ENCODE measurements at regions not wholly inside any gene's neighbourhood (a gene's known extent, or its start where the extent isn't known, plus 50 kb on each side); places are given as distances from the start of the nearest gene placed in this dataset.

DNA sequence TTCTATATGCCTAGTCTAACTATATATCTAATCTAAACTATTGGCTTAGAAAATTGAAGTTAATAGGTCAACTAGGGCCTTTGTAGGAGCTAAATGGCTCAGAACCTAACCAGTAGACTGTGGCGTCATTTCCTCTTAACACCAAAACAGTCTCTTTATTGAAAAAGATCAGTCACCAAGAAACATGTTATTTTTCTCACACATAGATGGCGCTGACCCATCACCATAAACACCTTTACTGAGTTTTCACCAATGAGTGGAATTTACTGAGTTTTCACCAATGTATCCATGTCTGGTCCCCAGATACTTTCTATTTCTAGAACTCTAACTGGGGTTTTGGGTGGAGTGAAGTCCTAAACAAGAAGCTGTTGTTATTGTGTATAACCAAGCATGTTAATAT, 636.0 kb downstream of the BCKDHB start:
- peak in 4 of 11 donors; percentile 0 to 3 (median 1) for DNase-seq (ENCODE audit: extremely low read depth in 1 of 11, low read depth in 9 of 11, low spot score in 4 of 11)

DNA sequence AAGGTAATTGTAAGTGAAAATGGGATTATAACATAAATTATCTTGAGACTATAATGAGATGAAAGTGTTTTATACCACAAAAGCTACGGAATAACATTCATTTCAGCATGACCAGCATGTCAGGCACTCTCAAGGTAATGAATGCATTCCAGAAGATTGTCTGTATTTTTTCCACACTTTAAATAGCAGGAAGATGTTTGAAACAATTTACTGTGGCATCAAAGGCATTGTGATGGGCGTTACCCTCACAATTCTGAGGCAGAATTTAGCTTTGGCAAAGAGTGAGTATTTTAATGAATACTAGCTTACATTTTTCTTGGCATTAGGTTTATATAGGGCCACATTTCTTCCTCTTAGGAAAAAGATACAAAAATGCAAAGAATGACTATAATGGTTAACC, 627.2 kb downstream of the BCKDHB start:
- no peak for DNase-seq (ENCODE audit: extremely low read depth in 1 of 11, low read depth in 9 of 11, low spot score in 4 of 11)

DNA sequence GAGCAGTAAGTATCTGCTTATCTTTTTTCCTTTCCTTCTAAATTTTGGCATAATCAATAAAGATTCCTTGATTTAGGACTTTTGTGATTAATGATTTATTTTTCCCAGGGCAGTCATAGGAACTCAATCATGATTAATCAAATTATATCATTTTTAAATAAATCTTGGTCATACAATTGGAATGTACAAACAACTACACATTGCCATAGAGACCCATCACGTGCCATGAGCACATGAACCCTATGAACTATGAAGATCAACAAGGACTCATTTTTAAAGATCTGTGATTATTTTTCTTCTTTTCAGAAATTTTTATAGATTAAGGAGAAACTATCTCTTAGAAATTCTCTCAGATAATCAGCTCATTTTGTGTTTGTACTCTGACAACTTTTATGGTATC, 622.4 kb downstream of the BCKDHB start:
- no peak for DNase-seq (ENCODE audit: extremely low read depth in 1 of 11, low read depth in 9 of 11, low spot score in 4 of 11)

DNA sequence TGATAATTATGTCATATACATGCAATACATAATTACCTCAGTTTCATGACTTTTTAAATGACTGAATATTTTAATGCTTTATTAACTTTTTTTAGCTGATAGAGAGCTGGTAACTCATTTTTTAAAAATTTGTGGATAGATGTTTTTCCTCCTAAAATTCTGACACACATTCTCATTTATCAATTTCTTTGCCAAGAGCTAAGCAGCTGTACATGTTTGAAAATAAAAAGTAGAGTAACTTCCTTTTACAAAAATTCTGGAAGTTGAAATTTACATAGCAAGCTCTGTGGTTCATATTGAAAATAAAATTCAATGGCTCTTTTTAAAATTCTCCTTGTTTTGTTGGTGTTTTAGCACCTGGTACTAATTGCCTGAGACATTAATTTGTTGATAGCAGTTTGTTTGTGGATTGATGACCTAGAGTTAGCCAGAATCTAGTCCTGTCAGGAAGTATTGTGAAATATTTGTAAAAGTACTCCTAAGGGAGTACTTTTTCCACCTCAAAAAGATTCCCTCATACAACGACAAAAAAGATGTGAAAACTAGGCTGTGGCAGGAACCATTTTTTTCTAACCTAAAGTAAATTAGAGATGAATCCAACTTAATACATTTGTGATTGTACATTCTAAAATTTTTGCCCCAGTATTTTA, 621.8 kb downstream of the BCKDHB start:
- DNase-seq (ENCODE audit: extremely low read depth in 1 of 11, low read depth in 9 of 11, low spot score in 4 of 11): no peak

DNA sequence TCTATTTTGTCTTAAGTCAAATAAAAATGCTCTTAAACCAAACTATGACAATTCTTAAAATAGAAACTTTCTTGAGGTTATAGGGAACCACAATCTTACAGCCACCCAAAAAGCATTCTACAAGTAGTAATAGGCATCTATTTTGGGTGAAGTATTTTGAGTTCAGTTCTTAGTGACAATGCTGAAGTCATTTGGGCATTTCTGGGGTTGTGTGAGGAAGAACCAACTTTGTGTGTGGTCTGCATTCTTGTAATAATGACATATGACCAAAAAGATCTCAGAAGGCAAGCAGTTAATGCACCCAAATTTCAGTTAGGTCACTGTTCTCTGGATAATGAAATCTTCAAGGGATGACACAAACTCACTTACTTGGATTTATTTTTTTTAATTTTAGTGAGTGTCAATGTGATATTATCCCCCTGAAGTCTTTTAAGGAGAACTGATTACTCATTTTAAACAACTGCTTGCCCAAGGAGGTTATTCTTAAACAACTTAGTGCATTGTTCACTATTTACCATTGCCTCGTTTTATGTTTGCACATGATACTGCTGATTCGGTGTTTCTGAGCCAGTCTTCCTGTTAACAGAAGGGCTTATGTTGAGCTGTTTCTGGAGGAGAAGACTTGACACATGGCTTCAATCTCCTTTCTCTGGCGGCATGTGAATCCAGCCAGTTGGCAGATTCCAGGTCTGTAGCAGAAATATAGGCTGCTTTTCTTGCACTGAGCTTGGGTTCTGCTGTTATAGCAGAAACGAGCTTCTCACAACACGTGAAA, 618.9 kb downstream of the BCKDHB start:
- DNase-seq (ENCODE audit: extremely low read depth in 1 of 11, low read depth in 9 of 11, low spot score in 4 of 11): no peak

DNA sequence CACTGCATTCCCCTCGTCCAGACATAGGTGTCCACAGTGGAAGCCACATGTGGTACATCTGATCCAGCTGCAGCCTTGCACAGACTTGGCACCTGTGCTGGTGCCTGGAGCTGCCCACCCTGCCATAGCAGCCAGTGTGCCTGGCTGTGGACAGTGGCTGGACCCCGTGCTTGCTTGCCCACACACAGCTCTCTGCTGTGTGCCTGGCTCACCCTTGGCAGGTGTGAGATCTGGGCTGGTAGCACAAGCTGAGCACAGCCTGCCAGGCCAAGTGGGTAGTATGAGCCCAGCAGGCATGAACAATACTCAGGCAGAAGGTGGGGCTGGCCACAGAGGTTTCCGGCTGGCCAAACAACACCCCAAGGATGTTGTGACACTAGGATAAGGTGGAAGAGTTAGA, 614.4 kb downstream of the BCKDHB start:
- DNase-seq (ENCODE audit: extremely low read depth in 1 of 11, low read depth in 9 of 11, low spot score in 4 of 11): no peak

DNA sequence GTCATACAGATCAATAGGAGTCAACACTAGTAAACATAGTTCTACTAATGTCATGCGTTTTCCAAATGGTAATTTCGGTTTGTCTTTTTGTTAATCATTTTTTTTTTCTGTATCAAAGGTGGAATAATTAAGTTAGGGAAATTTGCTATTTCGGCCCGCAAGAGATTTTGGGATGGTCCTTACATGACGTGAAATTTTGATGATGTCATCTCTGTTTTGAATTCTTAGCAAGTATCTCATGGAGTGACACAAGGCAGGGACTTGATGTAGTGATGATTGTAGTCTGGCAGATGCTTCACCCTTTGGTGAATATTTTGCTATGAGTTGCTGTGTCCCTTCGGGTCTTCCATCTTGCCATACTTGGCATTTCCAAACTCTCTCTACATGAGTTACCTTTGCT, 608.0 kb downstream of the BCKDHB start:
- no peak for DNase-seq (ENCODE audit: extremely low read depth in 1 of 11, low read depth in 9 of 11, low spot score in 4 of 11)

DNA sequence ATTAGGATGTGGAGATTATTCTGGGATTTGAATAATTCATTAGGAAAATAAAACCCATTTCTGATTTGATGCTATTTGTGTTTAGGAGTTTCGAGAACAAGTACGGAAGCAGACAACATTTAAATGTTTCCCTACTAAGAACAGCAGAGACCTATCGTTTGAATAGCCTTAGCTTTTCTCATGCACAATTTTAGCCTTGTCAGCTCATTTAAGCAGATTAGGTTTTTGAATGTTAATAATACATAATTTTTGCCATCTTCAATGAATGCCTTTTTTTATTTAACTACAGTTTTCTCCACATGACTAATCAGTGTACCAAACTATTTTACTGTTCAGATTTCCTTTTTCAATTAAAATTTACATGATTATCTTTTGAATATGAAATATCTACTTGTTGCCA, 592.0 kb downstream of the BCKDHB start:
- no peak for DNase-seq (ENCODE audit: extremely low read depth in 1 of 11, low read depth in 9 of 11, low spot score in 4 of 11)

DNA sequence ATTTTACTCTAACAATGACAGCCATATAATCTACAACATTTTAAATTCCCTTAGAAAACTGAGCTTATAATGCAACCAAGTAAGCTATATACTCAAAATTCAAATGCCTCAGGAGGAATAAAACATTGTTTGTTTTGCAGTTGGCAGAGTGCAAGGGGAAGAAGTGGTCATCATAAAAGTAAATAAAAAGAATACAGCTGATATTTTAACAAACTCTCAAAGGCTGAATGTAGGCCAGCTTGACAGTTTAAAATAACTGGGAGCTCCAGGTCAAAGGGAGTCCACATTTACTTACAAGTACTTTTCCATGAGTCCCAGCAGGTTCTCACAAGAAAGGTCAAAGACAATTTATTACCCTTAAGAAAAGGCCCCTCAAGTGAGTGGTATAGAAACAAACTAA, 589.8 kb downstream of the BCKDHB start:
- no peak for DNase-seq (ENCODE audit: extremely low read depth in 1 of 11, low read depth in 9 of 11, low spot score in 4 of 11)

DNA sequence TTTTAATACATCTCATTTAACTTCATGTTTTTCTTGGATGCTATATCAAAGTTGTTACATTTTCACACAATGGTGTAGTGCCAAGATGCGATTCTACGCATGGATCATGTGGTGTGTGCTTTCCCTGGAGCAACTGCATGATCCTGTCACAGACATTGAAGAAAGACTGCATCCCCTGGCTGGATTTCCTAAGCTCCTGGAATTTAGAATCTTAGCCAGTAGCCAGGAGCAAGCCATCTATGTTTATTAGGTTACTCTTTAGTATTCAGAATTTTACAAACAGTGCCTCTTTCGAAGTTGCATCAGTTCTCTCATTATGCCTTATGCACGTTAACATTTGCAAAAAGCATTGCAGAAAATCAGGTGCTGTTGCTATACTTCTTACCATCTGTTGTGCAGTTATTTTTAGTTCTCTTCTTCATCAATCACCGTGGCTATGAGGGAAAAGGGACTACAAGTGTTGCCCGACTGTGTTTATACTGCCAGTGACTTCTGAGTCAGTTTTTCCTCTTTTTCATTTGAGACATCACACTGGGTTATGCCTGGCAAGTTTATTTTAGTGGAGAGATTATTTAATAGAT, 584.2 kb downstream of the BCKDHB start:
- no peak for DNase-seq (ENCODE audit: extremely low read depth in 1 of 11, low read depth in 9 of 11, low spot score in 4 of 11)

DNA sequence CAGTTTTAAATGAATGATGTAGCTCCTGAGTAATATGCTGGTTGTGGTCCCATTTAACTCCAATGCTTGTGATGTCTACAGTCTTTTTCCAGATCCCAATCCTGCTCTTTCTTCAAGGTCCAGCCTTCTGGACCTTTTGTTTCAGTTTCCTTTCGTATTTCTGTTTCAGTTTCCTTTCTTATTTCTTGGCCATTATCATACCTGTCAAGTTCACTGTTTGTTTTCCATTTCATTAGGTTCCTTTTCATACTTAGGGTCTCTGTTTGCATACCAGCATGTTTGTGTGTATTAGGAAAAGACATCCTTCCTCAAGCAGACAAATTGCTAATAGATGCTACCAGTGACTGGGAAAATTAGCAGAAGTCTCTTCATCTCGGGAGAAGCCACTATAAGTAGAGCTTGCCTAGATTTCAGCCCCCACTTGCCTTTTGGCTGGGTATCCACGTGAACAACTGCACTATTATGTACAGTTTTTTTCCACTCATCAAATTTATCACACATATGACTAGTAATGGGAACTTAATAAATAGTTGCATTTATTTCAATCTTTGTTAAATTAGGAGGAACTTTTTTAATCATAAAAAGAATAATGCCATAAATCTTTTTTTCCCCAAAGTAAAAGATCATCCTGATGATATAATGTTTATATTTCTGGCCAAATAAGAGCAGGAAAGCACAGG, 583.4 kb downstream of the BCKDHB start:
- DNase-seq (ENCODE audit: extremely low read depth in 1 of 11, low read depth in 9 of 11, low spot score in 4 of 11): no peak

DNA sequence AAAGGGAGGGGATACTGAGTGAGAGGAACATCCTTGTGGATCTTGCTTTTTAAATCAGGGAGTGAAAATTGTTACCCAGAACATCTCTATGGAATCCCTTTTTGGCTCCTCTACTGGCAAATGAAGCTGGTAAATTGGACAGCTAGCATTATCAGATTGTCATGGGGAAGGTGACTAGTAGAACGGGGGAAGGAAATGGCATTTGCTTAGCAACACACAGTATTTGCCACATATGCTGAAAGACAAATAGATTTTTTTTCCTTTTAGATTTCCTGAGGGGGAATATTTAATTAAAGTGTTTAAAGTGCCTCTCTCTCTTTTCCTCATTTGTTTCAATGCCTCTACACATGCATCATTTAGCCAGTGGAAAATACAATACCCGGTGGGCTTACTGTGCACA, 573.5 kb downstream of the BCKDHB start:
- no peak for DNase-seq (ENCODE audit: extremely low read depth in 1 of 11, low read depth in 9 of 11, low spot score in 4 of 11)

DNA sequence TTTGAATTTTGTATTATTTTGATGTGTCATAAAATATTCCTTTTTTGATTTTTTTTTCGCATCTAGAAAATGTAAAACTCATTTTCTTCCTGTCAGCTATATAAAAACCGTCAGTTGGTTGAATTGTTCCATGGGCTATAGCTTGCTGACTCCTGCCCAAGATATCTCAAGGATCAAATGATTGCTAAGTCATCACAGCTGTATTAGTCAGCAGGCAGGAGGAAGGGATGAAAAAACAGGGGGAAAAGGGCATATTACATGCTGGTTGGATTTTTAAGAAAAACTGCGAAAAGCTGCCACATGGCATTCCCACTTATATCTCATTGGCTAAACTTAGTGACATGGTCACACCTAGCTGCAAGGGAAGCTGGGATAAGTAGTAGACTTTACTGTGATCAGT, 569.9 kb downstream of the BCKDHB start:
- DNase-seq (ENCODE audit: extremely low read depth in 1 of 11, low read depth in 9 of 11, low spot score in 4 of 11): no peak

DNA sequence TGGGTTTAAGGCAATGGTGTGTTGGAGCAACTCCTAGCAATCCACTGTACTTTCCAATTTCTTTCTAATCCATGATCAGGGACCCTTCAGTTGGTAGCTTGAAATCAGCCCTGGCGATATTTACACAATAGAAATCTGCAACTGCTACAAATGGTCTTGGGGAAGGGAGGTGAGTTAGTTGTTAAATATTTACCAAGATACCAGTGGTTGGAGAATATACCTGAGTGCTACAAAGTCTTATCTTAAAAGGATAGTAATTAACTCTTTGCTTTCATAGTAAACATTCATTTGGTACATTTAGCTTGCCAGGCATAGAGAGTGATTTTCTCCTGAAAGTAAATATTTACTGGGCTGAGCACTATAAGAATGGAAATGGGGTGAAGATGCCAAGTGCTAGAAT, 568.2 kb downstream of the BCKDHB start:
- no peak for DNase-seq (ENCODE audit: extremely low read depth in 1 of 11, low read depth in 9 of 11, low spot score in 4 of 11)

DNA sequence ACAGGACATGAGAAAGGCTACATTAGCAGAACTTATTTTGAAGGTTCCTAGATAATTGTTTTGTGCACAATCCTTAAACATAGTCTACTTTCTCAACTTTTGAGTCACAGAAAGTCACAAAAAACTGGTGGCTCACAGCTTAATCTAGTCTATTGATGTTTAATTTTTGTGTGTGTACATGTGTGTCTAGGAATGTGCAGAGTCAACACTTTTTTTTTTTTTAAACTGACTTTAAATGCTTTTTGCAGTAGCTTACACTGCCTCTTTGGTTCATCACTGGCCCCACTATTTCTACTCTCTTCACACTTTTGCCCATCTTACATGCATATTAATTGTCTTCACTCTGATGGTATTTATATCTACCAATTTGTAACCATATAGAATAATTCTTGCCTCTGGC, 566.9 kb downstream of the BCKDHB start:
- no peak for DNase-seq (ENCODE audit: extremely low read depth in 1 of 11, low read depth in 9 of 11, low spot score in 4 of 11)

DNA sequence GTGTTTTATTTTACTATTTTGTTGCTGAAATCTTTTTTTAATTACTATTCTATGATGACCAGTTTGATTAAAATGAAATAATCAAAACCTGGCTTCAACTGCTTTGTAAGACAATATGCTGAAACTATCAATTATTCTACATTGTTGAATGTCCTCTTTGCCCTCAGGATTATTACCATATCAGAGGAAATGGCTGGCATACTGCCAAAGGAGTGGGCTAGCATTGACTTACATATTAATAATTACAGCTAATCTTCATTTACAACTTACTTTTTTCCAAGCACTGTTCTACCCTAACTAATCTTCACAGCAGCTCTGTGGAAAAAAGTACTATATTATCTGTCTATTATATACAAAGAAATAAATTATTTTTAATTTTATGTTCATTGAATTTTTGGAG, 560.5 kb downstream of the BCKDHB start:
- DNase-seq (ENCODE audit: extremely low read depth in 1 of 11, low read depth in 9 of 11, low spot score in 4 of 11): no peak

DNA sequence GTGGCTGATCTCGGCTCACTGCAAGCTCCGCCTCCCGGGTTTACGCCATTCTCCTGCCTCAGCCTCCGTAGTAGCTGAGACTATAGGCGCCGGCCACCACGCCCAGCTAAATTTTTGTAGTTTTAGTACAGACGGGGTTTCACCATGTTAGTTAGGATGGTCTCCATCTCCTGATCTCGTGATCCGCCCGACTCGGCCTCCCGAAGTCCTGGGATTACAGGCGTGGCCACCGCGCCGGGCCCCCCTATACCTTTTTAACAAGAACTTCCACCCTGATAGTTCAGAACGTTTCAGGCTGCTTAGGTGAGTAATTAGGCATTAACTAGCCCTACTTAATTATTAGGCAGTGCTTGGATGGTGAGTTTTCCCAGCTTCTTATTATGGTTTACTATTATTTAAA, 552.5 kb downstream of the BCKDHB start:
- no peak for DNase-seq (ENCODE audit: extremely low read depth in 1 of 11, low read depth in 9 of 11, low spot score in 4 of 11)

DNA sequence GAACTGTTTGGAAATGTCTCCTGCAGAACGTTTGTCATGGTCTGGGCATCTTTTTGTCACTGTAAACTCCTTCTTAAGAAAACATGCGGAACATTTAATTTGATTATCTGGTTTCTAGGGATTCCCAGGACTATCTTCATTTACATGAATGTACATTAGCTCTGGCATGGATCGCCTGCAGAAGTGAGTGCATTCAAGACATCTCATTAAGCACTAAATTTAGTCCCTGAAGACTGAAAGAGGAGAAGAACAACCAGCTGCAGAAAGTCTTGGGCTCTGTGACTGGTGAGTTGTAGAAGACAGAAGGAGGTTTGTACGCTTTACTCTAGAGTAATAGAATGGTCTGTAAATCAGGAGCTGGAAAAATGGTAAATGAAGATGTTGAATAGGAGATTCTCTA, 540.7 kb downstream of the BCKDHB start:
- no peak for DNase-seq (ENCODE audit: extremely low read depth in 1 of 11, low read depth in 9 of 11, low spot score in 4 of 11)

DNA sequence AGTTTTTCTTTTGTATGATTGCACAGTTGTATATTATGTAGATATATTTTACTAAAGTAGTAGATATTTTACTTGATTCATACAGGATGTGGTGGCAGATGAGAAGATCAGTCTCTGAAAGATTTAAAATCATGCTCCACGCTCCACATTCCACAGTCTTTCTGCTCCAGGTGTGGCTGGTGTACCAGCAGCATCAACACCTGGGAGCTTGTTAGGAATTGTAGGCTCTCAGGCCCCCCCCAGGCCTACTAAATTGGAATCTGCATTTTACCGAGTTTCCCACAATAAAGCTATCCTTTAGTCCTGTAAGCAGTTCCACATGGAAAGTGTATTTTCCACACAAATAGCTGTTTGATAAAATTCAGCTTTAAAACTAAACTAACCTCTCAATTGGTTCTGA, 537.4 kb downstream of the BCKDHB start:
- no peak for DNase-seq (ENCODE audit: extremely low read depth in 1 of 11, low read depth in 9 of 11, low spot score in 4 of 11)

DNA sequence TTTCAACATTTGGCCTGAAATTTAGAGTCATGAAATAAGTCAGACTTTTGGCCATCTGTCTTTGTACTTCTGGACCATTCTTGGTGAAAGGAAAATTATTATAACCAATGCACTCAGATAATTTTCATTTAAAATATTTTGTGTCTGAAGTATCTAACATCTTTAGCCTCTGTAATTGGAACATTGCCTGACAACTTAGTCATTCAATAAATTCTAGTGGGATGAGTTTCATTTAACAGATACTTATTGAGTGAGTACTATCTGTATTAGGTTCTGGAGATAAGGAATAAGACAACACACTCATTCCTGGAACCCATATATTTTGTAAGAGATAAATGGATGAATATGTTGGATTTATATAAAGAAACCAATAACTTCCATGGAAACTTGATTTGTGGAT, 536.0 kb downstream of the BCKDHB start:
- no peak for DNase-seq (ENCODE audit: extremely low read depth in 1 of 11, low read depth in 9 of 11, low spot score in 4 of 11)
